Left ventricle myocardium superior (tissue), 1 donor: ENCODE measurements at regions not wholly inside any gene's neighbourhood (a gene's known extent, or its start where the extent isn't known, plus 50 kb on each side); places are given as distances from the start of the nearest gene placed in this dataset.
A peak's percentile ranks its signal among the peaks of the same experiment; 100 is the strongest.
"Not testable (repeated sequence)": the region's sequence is repeated elsewhere in the genome, so short reads cannot be mapped to it uniquely, and the experiment has no call there.

Source experiments
- ATAC-seq: fragments of 200-7000 bp; cut with Tn5 transposase; one replicate; pipeline ENCODE4 v1.9.1; 2020; ENCODE audit warnings: mild to moderate bottlenecking, moderate library complexity
- DNase-seq: peaks from one replicate; pipeline ENCODE4 v3.0.0-alpha.2; 2020
- intact Hi-C: fragments of 100-400 bp; cut with micrococcal nuclease; formaldehyde crosslinking; loops from one replicate; pipeline ENCODE4 v1.11.0; 2022
- donor health status: DM: no; HTN: yes; CAD: no; lungs with severe emphysema.

DNA sequence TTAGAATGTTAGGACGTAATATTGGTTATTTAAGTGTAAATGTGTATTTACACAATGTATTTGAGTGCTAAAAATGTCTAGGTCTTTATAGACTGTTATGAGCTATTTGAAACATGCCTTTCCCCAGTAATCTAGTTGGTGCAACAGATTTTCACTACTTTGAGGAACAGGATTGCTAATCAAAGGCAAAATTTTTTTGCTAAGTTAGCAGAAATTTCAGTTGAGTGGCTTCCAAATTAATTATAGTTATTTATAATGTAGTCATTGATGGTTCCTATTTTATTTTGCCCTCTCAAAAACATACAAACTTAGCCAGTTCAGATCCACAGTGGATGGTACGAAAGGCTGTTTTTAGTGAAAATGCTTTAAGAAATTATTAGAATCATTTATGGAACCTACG lies 78.7 kb upstream of the LYZL2 start:
- DNase-seq (no peak), ATAC-seq (no peak)
- intact Hi-C loops: no loop called here

DNA sequence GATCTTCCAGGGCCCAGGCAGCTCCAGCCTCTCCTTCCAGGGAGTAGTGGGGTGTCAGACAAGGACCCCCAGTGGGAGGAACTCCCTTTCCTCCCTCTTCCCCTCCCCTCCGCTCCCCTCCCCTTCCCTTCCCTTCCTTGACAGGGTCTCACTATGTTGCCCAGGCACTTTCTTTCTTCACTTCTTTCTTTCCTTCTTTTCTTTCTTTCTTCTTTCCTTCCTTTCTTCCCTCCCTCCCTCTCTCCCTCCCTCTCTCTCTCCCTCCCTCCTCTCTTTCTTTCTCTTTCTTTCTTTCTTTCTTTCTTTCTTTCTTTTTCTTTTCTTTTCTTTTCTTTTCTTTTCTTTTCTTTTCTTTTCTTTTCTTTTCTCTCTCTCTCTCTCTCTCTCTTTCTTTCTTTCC lies 76.6 kb upstream of the LYZL2 start:
- intact Hi-C loops, DNase-seq, ATAC-seq: not testable (repeated sequence)

DNA sequence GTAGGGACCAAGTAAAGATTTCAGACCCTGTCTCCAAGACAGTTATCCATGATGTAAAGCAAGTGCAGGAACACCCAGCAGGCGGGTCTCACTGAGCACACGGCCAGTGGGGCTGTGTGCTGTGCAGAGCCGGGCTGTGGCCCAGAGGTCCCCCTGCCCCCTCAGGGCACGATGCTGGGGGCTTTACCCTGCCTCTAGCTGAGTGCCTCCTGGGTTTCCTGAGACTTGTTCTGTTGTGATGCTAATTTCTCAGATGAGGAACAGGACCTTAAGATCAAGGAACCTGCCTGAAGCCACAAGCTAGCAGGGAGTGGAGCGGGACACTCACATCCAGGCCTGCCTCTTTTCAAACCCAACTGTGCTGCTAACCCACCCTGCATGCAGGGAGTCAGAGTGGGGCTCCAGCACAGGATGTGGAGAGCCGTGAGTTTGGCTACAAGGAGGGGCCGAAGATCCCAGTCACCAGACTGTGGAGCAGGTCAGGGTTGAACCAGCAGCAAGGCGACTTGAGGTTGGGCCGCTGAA lies 76.1 kb upstream of the LYZL2 start:
- ATAC-seq (no peak), DNase-seq (no peak)
- intact Hi-C loops: no loop called here

GRCh38 chr10:30705101-30705624 lies 75.6 kb upstream of the LYZL2 start:
- intact Hi-C loops: no loop called here
- no peak for ATAC-seq
- DNase-seq: no peak

GRCh38 chr10:30704601-30705100 lies 75.1 kb upstream of the LYZL2 start:
- DNase-seq, intact Hi-C loops: not testable (repeated sequence)

DNA sequence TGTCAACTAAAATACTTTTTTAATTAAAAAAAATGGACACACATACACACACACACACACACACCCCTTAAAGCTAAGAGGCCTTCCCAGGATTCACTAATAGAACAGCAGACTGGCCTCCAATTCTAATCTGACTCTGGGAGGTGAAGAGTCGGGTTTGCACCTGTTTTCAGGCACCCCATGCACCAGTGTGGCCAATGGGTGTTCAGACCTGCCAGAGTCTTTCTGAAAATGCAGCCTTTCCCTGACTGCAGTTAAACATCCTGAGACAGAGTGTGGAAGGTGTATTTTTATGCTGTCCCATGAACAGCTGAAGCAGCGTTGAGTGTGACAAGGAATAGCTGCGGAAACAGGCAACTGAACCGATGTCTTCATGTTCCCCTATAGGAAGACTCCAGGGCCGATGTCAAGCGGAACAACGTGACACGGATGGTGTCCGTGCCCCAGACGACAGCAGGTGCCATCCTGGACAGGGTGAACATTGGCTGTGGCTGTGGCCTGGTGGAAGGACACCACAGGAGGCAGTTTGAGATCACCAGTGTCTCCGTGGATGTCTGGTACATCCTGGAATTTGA lies 74.6 kb upstream of the LYZL2 start:
- intact Hi-C loops: no loop called here
- DNase-seq (no peak), ATAC-seq (no peak)

More at GRCh38 chr10:30704601-30705100, 75.1 kb upstream of the LYZL2 start:
- not testable (repeated sequence) for ATAC-seq

GRCh38 chr10:30703446-30703845 lies 73.9 kb upstream of the LYZL2 start:
- ATAC-seq, intact Hi-C loops, DNase-seq: not testable (repeated sequence)

- intact Hi-C loops: no loop called here
- ATAC-seq (no peak), DNase-seq (no peak)
Observed at GRCh38 chr10:30702860-30703259, 73.3 kb upstream of the LYZL2 start.

GRCh38 chr10:30701451-30702173 lies 72.1 kb upstream of the LYZL2 start:
- DNase-seq (no peak), ATAC-seq (peak; percentile 54)
- intact Hi-C loops: no loop called here

DNA sequence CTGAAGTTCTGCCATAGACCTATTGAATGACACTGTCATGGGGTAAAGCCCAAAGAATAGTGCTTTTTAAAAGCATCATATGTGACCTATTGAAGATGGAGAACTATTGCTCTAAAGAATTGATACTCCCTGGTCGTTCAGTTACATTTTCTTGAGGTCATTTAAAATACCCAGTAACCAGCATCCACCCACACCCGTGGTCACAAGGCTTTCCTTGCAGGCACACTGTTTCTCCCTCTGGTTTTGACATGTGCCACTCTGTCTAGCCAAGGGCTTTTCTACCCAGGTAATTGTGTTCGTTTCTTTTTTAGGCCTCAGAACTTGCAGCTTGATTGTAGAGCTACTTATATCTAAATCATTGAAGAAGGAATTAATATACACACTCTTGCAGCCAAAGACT lies 68.3 kb upstream of the LYZL2 start:
- ATAC-seq: no peak
- intact Hi-C loops: no loop called here
- no peak for DNase-seq

GRCh38 chr10:30697221-30697620 lies 67.7 kb upstream of the LYZL2 start:
- intact Hi-C loops, ATAC-seq: not testable (repeated sequence)

DNA sequence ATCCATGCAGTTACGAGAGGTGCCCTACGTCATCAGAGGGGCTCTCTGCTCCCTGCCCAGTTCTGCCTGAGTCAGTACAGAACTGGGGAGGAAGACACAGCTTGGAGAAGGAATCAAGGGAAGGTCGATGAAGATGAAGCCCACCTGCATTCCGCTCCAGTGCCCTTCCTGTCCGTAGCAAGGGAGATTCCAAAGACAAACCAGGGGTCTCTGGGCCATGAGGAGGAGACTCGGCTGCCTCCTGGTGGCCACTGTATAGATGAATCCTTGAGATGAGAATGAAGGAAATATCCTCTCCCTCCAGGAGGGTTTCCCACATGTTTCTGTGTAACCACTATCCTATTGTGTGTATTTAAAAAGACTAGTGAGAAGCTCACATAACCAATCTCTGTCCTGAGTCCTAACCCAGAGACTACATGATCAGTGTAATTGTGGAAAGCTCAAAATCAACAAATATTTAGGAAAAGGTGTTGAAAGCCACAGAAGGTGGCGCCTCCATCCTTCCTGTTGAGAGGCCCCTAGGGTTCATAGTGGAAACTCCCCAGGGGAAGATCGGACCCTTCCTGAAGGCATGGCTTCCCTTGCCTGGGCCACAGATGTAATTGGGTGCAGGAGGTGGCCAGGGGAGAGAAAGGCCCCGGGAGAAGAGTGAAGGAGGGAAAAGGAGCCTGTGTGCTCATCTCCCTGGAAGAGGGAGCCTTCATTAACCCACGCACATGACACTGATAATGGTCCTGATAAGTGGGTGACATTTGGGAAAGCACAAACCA lies 67.0 kb upstream of the LYZL2 start:
- not testable (repeated sequence) for ATAC-seq

More at GRCh38 chr10:30697221-30697620, 67.7 kb upstream of the LYZL2 start:
- DNase-seq: not testable (repeated sequence)

DNA sequence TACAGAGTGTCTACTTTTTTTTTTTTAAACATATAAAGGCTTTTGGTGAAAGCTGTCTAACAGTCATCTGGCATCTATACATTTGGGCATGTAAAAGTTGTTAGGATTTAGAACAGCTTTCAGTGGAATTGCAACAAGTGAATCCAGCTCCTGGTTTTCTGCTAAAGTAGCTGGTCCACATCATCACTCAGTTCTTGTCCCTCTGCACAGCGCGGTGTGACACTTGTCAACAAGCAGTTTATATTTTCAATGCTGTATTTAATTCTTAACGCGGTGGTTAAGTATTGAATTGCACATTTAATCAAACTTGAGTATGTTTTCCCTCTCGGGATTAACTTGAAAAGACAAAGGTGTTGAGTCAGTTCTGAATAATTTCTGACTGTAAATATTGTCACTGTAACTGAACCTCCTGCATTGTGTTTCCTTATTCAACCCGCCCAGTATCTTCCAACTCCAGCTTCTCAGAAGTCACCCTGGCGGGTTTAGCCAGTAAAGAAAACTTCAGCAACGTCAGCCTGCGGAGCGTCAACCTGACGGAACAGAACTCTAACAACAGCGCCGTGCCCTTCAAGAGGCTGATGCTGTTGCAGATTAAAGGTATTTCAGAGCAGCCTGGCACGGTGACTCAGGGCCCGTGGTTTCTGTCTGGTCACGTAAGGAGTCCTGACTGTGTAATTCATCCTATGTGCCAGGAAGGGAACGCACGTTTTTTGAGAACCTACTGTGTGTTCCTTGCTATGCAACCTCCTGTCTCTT lies 66.1 kb upstream of the LYZL2 start:
- intact Hi-C loops, DNase-seq, ATAC-seq: not testable (repeated sequence)

More for the DNA sequence above, 67.0 kb upstream of the LYZL2 start:
- DNase-seq, intact Hi-C loops: not testable (repeated sequence)

GRCh38 chr10:30694518-30695228 lies 65.1 kb upstream of the LYZL2 start:
- DNase-seq: no peak
- ATAC-seq: no peak
- intact Hi-C loops: no loop called here

DNA sequence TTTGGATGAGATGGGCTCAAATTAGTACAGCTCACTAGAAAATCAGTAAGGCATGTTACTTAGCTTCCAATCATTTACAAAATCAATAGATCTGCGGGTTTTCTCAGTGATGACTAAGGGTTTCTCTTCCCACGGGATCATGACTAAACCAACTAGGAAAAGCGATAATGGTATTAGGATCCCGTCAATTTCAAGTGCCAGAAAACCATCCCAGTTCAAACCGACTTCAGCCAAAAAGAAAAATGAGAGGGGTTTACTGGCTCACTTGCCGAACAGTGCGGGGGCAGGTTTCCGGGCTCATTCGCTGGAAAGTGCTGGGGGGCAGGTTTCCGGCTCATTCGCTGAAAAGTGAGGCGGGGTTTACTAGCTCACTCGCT lies 62.1 kb upstream of the LYZL2 start:
- ATAC-seq (no peak), DNase-seq (no peak)
- intact Hi-C loops: no loop called here

GRCh38 chr10:30690948-30691638 lies 61.5 kb upstream of the LYZL2 start:
- DNase-seq, ATAC-seq, intact Hi-C loops: not testable (repeated sequence)

DNA sequence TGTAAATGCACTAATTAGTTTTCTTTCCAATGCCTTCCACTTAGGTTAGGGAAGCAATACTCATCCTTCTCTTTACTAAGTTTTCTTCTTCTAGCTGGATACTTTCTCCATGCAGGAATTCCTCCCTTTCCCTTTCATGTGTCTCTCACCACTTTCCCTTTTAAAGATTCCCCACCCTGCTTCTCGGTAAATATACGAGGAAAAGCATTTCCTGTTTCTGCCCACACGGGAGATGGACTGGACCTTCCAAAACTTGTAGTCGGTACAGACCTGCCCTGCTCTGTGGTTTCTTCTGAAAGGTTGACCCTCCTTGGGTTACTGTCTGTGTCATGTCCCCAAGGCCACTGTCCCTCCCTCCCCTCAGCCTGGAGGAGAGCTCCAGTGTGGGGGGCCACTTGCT lies 58.9 kb upstream of the LYZL2 start:
- DNase-seq (no peak), ATAC-seq (no peak)
- intact Hi-C loops: no loop called here
